Endothelial cell of umbilical vein (primary cell): ENCODE measurements at regions not wholly inside any gene's neighbourhood (a gene's known extent, or its start where the extent isn't known, plus 50 kb on each side); places are given as distances from the start of the nearest gene placed in this dataset.

Experiments used
- BruUV-seq: library from RNA; stranded (reverse); fragments of 400-500 nt; replicated peaks from 2 replicates; lab custom pipeline; 2021; lab: Mats Ljungman, UMichigan
- CTCF ChIA-PET: fragments of 300-600, 350-600 bp; sonication (Branson Sonifier 250); formaldehyde crosslinking; loops from one replicate; lab custom pipeline; 2021; ENCODE audit warnings: antibody characterized with exemption, inconsistent platforms; lab: Charles Lee
- POLR2A ChIA-PET: fragments of 300-600, 350-600 bp; sonication (Branson Sonifier 250); formaldehyde crosslinking; loops from one replicate; lab custom pipeline; 2021; ENCODE audit warnings: antibody characterized with exemption, inconsistent platforms; lab: Charles Lee
- DNase-seq: peaks from one replicate; pipeline ENCODE4 v3.0.0-alpha.2; 2011; ENCODE audit warnings: low read depth, low spot score
- FAIRE-seq: peaks from 2 replicates; lab custom pipeline; 2011; peaks lifted over from hg19 to GRCh38; lab: Jason Lieb, UNC
- H2AFZ ChIP-seq: 2 replicates; pipeline ENCODE4 v1.6.0; 2012; ENCODE audit warnings: low read depth, low read length, control low read depth, inconsistent platforms
- H3K27ac ChIP-seq: 2 replicates; pipeline ENCODE4 v1.5.1; 2011; ENCODE audit warnings: low read depth, mild to moderate bottlenecking, control low read depth, low read length, moderate library complexity; ENCODE audit not compliant: insufficient read depth
- H3K27me3 ChIP-seq, 2 experiments: 2 replicates each; pipeline versions ENCODE4 v1.6.0 to v1.6.1; 2011; ENCODE audit warnings: low read length in 2 of 2, mixed read lengths in 1 of 2; ENCODE audit not compliant: control insufficient read depth in 2 of 2, insufficient read depth in 2 of 2
- H3K36me3 ChIP-seq, 2 experiments: 2 replicates in 1 of 2; 3 replicates in 1 of 2; pipeline ENCODE4 v1.5.1; 2011; ENCODE audit warnings: low read length in 2 of 2, mild to moderate bottlenecking in 1 of 2, moderate library complexity in 1 of 2; ENCODE audit not compliant: control insufficient read depth in 2 of 2, insufficient read depth in 2 of 2; ENCODE audit errors: extremely low read depth in 1 of 2
- H3K4me1 ChIP-seq: 3 replicates; pipeline ENCODE4 v1.5.1; 2011; ENCODE audit warnings: mild to moderate bottlenecking, low read length; ENCODE audit not compliant: control insufficient read depth, insufficient read depth; ENCODE audit errors: extremely low read depth
- H3K4me2 ChIP-seq: 2 replicates; pipeline ENCODE4 v1.6.1; 2011; ENCODE audit warnings: low read length, control low read depth, mixed read lengths; ENCODE audit not compliant: insufficient read depth
- H3K4me3 ChIP-seq, 3 experiments: fragments of 200-600 bp in 1 of 3; sonication (generic), shearing (Covaris generic) in 1 of 3; replicated peaks in 1 of 3; 2 replicates each; pipeline ENCODE4 v1.5.1; 2011 to 2016; ENCODE audit warnings: control low read depth in 3 of 3, low read length in 3 of 3, mild to moderate bottlenecking in 2 of 3, inconsistent platforms in 1 of 3, low read depth in 1 of 3, moderate library complexity in 1 of 3; ENCODE audit not compliant: insufficient read depth in 1 of 3
- H3K79me2 ChIP-seq: 2 replicates; pipeline ENCODE4 v1.6.0; 2012; ENCODE audit warnings: low read length, inconsistent platforms; ENCODE audit not compliant: control insufficient read depth, insufficient read depth
- H3K9ac ChIP-seq: replicated peaks from 2 replicates; pipeline ENCODE3; 2011; ENCODE audit warnings: low read length, control low read depth; ENCODE audit not compliant: insufficient read depth; ENCODE audit errors: extremely low read depth
- H3K9me1 ChIP-seq: replicated peaks from 3 replicates; pipeline ENCODE4 v1.6.0; 2011; ENCODE audit warnings: mild to moderate bottlenecking, low read length; ENCODE audit not compliant: control insufficient read depth, insufficient read depth; ENCODE audit errors: extremely low read depth
- H3K9me3 ChIP-seq: replicated peaks from 2 replicates; pipeline ENCODE4 v1.5.1; 2012; ENCODE audit warnings: low read length, inconsistent platforms; ENCODE audit not compliant: control insufficient read depth, insufficient read depth
- H4K20me1 ChIP-seq: replicated peaks from 2 replicates; pipeline ENCODE3; 2011; ENCODE audit warnings: mild to moderate bottlenecking, low read length; ENCODE audit not compliant: control insufficient read depth, insufficient read depth; ENCODE audit errors: extremely low read depth
- EZH2 ChIP-seq: IDR thresholded peaks from 2 replicates; pipeline ENCODE4 v1.6.1; 2012; ENCODE audit warnings: borderline replicate concordance, low read depth, mild to moderate bottlenecking, moderate library complexity, low read length, inconsistent platforms; ENCODE audit not compliant: severe bottlenecking
- FOS ChIP-seq: IDR thresholded peaks from 2 replicates; pipeline ENCODE4 v1.6.1; 2011; ENCODE audit warnings: mild to moderate bottlenecking, low read length, moderate library complexity, borderline replicate concordance; ENCODE audit not compliant: insufficient read depth
- GATA2 ChIP-seq: IDR thresholded peaks from 2 replicates; pipeline ENCODE4 v1.7.0; 2011; ENCODE audit warnings: low read depth, mild to moderate bottlenecking, moderate library complexity, mixed read lengths, low read length; ENCODE audit not compliant: insufficient read length, insufficient read depth
- JUN ChIP-seq: IDR thresholded peaks from 2 replicates; pipeline ENCODE4 v1.6.1; 2011; ENCODE audit warnings: borderline replicate concordance, low read depth; ENCODE audit not compliant: insufficient read length, insufficient read depth
- MAX ChIP-seq: IDR thresholded peaks from 2 replicates; pipeline ENCODE4 v1.6.1; 2011; ENCODE audit not compliant: insufficient read depth, insufficient read length
- MYC ChIP-seq: IDR thresholded peaks from one replicate; pipeline ENCODE4 v1.6.1; 2011; ENCODE audit warnings: mild to moderate bottlenecking, low read depth, low read length
- POLR2A ChIP-seq: IDR thresholded peaks from 2 replicates; pipeline ENCODE4 v1.6.1; 2012; ENCODE audit warnings: low read depth, mild to moderate bottlenecking, control low read depth, low read length
- POLR2AphosphoS5 ChIP-seq: IDR thresholded peaks from 2 replicates; pipeline ENCODE4 v1.6.1; 2012; ENCODE audit warnings: low read depth, mild to moderate bottlenecking, control low read depth, low read length, moderate library complexity; ENCODE audit not compliant: insufficient read depth
- dilution Hi-C: fragments of 300-500 bp; cut with MboI; formaldehyde crosslinking; loops from one replicate; pipeline ENCODE4 v1.15.0; 2019; ENCODE audit warnings: low sequenced_read_pairs; ENCODE audit not compliant: extremely low pct_ligation_motif_present
- intact Hi-C: fragments of 100-400 bp; cut with micrococcal nuclease; formaldehyde crosslinking; loops from one replicate; pipeline ENCODE4 v1.10.0; 2022
- TF ChIP-seq, protein P1 (sequence below), 2 donors: IDR thresholded peaks; 1 replicate in 1 of 2; 2 replicates in 1 of 2; pipeline ENCODE4 v1.5.1; 2011; ENCODE audit warnings: low read length in 2 of 2, mild to moderate bottlenecking in 2 of 2, moderate library complexity in 2 of 2, control low read depth in 1 of 2, inconsistent platforms in 1 of 2, low read depth in 1 of 2; ENCODE audit not compliant: insufficient read depth in 1 of 2; ENCODE audit errors: extremely low read depth in 1 of 2

DNA sequence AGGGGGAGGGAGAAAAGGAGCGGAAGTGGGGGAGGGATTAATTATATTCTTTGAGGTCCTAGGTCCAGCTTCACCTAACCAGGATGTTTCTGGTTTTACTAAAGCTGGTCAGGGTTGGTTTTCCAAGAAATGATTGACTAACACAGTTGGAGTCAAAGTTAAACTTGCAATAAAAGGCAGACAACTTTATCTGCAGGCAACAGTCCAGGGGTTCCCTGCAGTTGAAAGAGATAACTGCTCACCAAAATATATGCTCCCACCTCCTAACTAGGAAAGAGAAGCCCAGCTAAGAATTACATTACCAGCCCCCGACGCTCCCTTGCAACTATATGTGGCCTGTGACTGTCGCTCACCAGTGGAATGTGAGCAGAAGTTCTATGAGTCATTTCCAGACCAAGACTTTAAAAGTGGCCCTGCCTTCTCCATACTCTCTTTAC is 140.0 kb upstream of the PKDCC start:
- Histone ChIP-seq H2AFZ (no peak overlapping the region), H3K36me3 (no peaks in the 10 kb centered on the region), H3K9me1 (no peaks in the 10 kb centered on the region), H3K27me3 (peaks cover 7 to 13% of the 10 kb centered on the region in 2 experiments), H3K9ac (no peak overlapping the region), H3K4me3 (no peak overlapping the region), H4K20me1 (no peaks in the 10 kb centered on the region), H3K27ac (no peak overlapping the region), H3K79me2 (no peaks in the 10 kb centered on the region), H3K4me2 (no peak overlapping the region), H3K4me1 (peaks cover 8% of the 10 kb centered on the region), H3K9me3 (no peaks in the 10 kb centered on the region)
- dilution Hi-C loops (no loop called here), intact Hi-C loops (no loop called here)
- ChIA-PET CTCF (no interaction called here), POLR2A (no interaction called here)
- TF ChIP-seq JUN = peak; percentile 4
- TF ChIP-seq GATA2 = no peak
- no peak for DNase-seq
- no peak for FAIRE-seq
- no TSS peak for BruUV-seq

DNA sequence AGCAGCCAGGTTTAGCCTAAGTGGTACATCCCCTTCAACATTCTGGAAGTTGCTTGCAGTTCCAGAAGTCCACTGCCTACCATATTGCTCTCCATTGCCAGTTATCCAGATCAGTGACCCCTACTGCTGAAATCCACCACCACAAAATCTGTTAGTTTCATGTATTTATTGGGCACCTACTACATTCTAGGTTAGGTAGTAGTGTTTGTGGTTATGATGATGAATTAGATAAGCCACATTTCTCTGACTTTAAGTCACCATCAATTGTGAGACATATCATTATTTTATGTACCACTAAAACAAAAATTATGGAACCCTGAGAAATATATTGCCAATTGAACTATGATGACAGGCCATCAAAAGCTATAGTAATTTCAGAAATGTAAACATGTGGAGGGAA is 139.5 kb upstream of the PKDCC start:
- Histone ChIP-seq H3K9ac (no peak overlapping the region), H3K4me3 (no peak overlapping the region), H4K20me1 (no peaks in the 10 kb centered on the region), H3K27ac (no peak overlapping the region), H3K9me3 (no peaks in the 10 kb centered on the region), H3K4me2 (no peak overlapping the region), H3K36me3 (no peaks in the 10 kb centered on the region), H2AFZ (no peak overlapping the region), H3K79me2 (no peaks in the 10 kb centered on the region), H3K4me1 (peaks cover 8% of the 10 kb centered on the region), H3K9me1 (no peaks in the 10 kb centered on the region), H3K27me3 (peaks cover 7 to 11% of the 10 kb centered on the region in 2 experiments)
- intact Hi-C loops = no loop called here
- DNase-seq = no peak
- dilution Hi-C loops = no loop called here
- POLR2A ChIA-PET = no interaction called here
- no peak for TF ChIP-seq EZH2
- TF ChIP-seq GATA2 = no peak
- TF ChIP-seq FOS = no peak
- no peak for TF ChIP-seq JUN
- TF ChIP-seq POLR2AphosphoS5 = no peak
- TF ChIP-seq, protein P1, sequence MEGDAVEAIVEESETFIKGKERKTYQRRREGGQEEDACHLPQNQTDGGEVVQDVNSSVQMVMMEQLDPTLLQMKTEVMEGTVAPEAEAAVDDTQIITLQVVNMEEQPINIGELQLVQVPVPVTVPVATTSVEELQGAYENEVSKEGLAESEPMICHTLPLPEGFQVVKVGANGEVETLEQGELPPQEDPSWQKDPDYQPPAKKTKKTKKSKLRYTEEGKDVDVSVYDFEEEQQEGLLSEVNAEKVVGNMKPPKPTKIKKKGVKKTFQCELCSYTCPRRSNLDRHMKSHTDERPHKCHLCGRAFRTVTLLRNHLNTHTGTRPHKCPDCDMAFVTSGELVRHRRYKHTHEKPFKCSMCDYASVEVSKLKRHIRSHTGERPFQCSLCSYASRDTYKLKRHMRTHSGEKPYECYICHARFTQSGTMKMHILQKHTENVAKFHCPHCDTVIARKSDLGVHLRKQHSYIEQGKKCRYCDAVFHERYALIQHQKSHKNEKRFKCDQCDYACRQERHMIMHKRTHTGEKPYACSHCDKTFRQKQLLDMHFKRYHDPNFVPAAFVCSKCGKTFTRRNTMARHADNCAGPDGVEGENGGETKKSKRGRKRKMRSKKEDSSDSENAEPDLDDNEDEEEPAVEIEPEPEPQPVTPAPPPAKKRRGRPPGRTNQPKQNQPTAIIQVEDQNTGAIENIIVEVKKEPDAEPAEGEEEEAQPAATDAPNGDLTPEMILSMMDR (IDR thresholded peaks at IDR 0.05; ENCODE audit: extremely low read depth in 1 of 2, insufficient read depth in 1 of 2, low read depth in 1 of 2, low read length in 2 of 2) = no peak
- no peak for TF ChIP-seq MYC
- TF ChIP-seq MAX = no peak
- no peak for TF ChIP-seq POLR2A
- BruUV-seq = no TSS peak
- FAIRE-seq = no peak
- CTCF ChIA-PET = interaction anchor here (1.6 kb wide), 1 partner anchor 9 kb away, joined by 3 read pairs; no protein-coding TSS in a partner anchor
